Breast epithelium (tissue), 4 donors: ENCODE measurements at regions not wholly inside any gene's neighbourhood (a gene's known extent, or its start where the extent isn't known, plus 50 kb on each side); places are given as distances from the start of the nearest gene placed in this dataset.

Source experiments
- DNase-seq, 2 donors: peaks; one replicate each; pipeline ENCODE4 v3.0.0-alpha.2; 2019; ENCODE audit warnings: low spot score in 2 of 2
- H3K27ac ChIP-seq, 2 donors: fragments of 200-600 bp; sonication (generic) in 1 of 2; one replicate each; pipeline ENCODE4 v1.5.1; 2016 to 2019; ENCODE audit warnings: mild to moderate bottlenecking in 1 of 2
- H3K27me3 ChIP-seq, 2 donors: fragments of 200-600 bp; sonication (generic) in 1 of 2; one replicate each; pipeline versions ENCODE4 v1.5.1 to v1.6.0; 2017 to 2019; ENCODE audit warnings: control low read depth in 1 of 2, mild to moderate bottlenecking in 1 of 2
- H3K36me3 ChIP-seq: fragments of 200-600 bp; one replicate; pipeline ENCODE4 v1.5.1; 2019
- H3K4me1 ChIP-seq, 2 donors: fragments of 200-600 bp; sonication (generic); one replicate each; pipeline ENCODE4 v1.5.1; 2016 to 2019; ENCODE audit warnings: control low read depth in 1 of 2
- H3K4me3 ChIP-seq, 3 donors: fragments of 200-600 bp; sonication (generic); 1 replicate in 2 of 3; 2 replicates in 1 of 3; pipeline ENCODE4 v1.5.1; 2016 to 2019; ENCODE audit warnings: mild to moderate bottlenecking in 3 of 3, moderate library complexity in 2 of 3
- H3K9me3 ChIP-seq, 2 donors: fragments of 200-600 bp; sonication (generic) in 1 of 2; one replicate each; pipeline ENCODE4 v1.5.1; 2016 to 2019; ENCODE audit warnings: control low read depth in 1 of 2
- POLR2A ChIP-seq: fragments of 450-650 bp; IDR thresholded peaks from one replicate; pipeline ENCODE4 v1.6.1; 2016; ENCODE audit warnings: antibody characterized with exemption, mild to moderate bottlenecking, moderate library complexity
- POLR2AphosphoS5 ChIP-seq, 3 donors: sonication (generic); formaldehyde crosslinking; IDR thresholded peaks; one replicate each; pipeline ENCODE4 v1.6.1; 2017; ENCODE audit warnings: antibody characterized with exemption in 3 of 3
- intact Hi-C: fragments of 100-400 bp; cut with DNase I; formaldehyde crosslinking; loops from one replicate; pipeline ENCODE4 v1.15.1; 2023; ENCODE audit warnings: low total_unique reads
- TF ChIP-seq, protein P1 (sequence below), 3 donors: fragments of 450-650 bp; IDR thresholded peaks; one replicate each; pipeline ENCODE4 v1.5.1; 2016 to 2017; ENCODE audit warnings: antibody characterized with exemption in 3 of 3, mild to moderate bottlenecking in 3 of 3, moderate library complexity in 3 of 3

DNA sequence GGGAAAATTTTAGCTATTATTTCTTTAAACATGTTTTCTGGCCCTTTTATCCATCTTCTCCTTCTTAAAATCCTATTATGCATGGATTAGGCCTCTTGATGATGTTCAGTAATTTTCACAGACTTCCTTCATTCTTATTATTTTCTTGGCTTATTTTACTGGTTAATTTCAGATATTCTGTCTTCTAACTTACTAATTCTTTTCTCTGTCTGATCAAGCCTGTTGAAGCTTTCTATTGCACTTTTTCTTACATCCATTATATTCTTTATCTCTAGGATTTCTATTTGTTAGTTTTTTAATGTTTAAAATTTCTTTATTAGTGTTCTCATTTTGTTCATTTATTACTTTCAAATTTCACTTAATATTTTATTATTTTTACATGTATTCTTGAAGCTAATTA lies 105.3 kb upstream of the GALNT13 start:
- Histone ChIP-seq H3K4me3 (no peak overlapping the region), H3K9me3 (peaks cover 24 to 59% of the 10 kb centered on the region in 2 donors), H3K27me3 (no peaks in the 10 kb centered on the region), H3K27ac (no peak overlapping the region), H3K4me1 (no peaks in the 10 kb centered on the region), H3K36me3 (peaks cover 5% of the 10 kb centered on the region)
- TF ChIP-seq, protein P1, sequence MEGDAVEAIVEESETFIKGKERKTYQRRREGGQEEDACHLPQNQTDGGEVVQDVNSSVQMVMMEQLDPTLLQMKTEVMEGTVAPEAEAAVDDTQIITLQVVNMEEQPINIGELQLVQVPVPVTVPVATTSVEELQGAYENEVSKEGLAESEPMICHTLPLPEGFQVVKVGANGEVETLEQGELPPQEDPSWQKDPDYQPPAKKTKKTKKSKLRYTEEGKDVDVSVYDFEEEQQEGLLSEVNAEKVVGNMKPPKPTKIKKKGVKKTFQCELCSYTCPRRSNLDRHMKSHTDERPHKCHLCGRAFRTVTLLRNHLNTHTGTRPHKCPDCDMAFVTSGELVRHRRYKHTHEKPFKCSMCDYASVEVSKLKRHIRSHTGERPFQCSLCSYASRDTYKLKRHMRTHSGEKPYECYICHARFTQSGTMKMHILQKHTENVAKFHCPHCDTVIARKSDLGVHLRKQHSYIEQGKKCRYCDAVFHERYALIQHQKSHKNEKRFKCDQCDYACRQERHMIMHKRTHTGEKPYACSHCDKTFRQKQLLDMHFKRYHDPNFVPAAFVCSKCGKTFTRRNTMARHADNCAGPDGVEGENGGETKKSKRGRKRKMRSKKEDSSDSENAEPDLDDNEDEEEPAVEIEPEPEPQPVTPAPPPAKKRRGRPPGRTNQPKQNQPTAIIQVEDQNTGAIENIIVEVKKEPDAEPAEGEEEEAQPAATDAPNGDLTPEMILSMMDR (IDR thresholded peaks at IDR 0.05): no peak
- TF ChIP-seq POLR2AphosphoS5 (IDR thresholded peaks at IDR 0.05) (no peak), POLR2A (no peak)
- intact Hi-C loops: no loop called here
- DNase-seq: no peak

- no peaks in the 10 kb centered on the region for H3K27me3 ChIP-seq
- no peak for TF ChIP-seq POLR2AphosphoS5 (IDR thresholded peaks at IDR 0.05)
- no peak for TF ChIP-seq POLR2A
- TF ChIP-seq, protein P1 (IDR thresholded peaks at IDR 0.05): no peak
- H3K9me3 ChIP-seq: peaks cover 12 to 45% of the 10 kb centered on the region in 2 donors
- DNase-seq: no peak
- H3K4me3 ChIP-seq: no peak overlapping the region
- peaks cover 5% of the 10 kb centered on the region for H3K36me3 ChIP-seq
- H3K27ac ChIP-seq: no peak overlapping the region
- no peaks in the 10 kb centered on the region for H3K4me1 ChIP-seq
- intact Hi-C loops: no loop called here
Measured at GRCh38 chr2:153770359-153770991, 101.2 kb upstream of the GALNT13 start.

DNA sequence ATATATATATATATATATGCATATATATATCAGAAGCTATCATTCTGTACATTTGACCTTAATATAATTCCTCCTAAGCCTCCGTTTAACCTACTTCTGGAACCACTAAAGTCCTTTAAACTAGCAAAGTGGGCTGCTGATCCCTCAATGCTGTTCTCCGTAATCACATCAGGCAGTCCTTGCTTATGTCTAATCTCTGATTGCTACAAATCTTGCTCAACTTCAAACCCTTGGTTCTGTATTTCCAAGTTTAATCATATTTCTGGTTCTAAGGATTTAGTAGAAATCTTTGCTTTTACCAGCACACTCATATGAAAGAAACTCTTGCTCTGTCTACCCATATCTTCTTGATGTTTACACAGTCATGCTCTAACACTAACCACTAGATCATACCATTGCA lies 91.5 kb upstream of the GALNT13 start:
- no peaks in the 10 kb centered on the region for H3K36me3 ChIP-seq
- no peaks in the 10 kb centered on the region for H3K27me3 ChIP-seq
- TF ChIP-seq, protein P1 (IDR thresholded peaks at IDR 0.05): no peak
- TF ChIP-seq POLR2AphosphoS5 (IDR thresholded peaks at IDR 0.05) (no peak), POLR2A (no peak)
- no peak for DNase-seq
- intact Hi-C loops: no loop called here
- no peak overlapping the region for H3K4me3 ChIP-seq
- H3K27ac ChIP-seq: no peak overlapping the region
- no peaks in the 10 kb centered on the region for H3K4me1 ChIP-seq
- H3K9me3 ChIP-seq: no peaks in the 10 kb centered on the region

DNA sequence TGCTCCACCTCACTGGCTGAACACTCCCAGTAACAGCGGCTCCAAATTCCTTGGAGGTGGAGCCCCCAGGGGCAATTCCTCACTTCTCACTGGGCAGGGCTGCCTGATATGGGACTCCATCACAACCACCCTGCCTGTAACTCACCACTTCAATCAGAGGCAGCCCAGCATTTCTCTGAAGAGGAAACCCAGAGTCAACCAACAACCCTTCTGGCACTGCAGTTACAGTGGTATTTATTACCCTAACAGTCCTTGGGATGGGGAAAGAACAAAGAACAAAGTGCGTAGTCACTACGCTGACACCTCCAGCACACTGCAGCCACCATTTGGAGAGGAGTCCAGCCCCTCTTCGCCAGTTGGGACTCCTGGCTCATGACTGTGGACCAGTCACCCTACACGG lies 85.7 kb upstream of the GALNT13 start:
- no peak overlapping the region for H3K4me3 ChIP-seq
- H3K27ac ChIP-seq: no peak overlapping the region
- H3K36me3 ChIP-seq: no peaks in the 10 kb centered on the region
- intact Hi-C loops: no loop called here
- H3K27me3 ChIP-seq: no peaks in the 10 kb centered on the region
- TF ChIP-seq POLR2AphosphoS5 (IDR thresholded peaks at IDR 0.05) (no peak), POLR2A (no peak)
- TF ChIP-seq, protein P1 (IDR thresholded peaks at IDR 0.05): no peak
- H3K9me3 ChIP-seq: peaks cover 0 to 4% of the 10 kb centered on the region in 2 donors
- no peaks in the 10 kb centered on the region for H3K4me1 ChIP-seq
- no peak for DNase-seq

DNA sequence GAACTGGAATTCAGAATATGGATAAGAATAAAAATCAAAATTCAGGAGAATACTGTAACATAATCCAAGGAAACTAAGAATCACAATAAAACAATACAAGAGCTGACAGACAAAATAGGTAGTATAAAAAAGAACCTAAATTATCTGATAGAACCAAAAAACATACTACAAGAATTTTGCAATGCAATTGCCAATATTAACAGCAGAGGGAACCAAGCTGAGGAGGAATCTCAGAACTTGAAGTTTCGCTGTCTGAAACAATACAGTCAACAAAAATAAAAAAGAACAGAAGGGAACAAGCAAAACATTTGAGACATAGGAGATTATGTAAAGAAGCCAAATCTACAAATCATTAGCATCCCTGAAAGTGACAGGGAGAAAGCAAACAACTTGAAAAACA lies 84.1 kb upstream of the GALNT13 start:
- Histone ChIP-seq H3K4me1 (no peaks in the 10 kb centered on the region), H3K27ac (no peak overlapping the region), H3K36me3 (no peaks in the 10 kb centered on the region), H3K9me3 (peaks cover 0 to 14% of the 10 kb centered on the region in 2 donors), H3K27me3 (no peaks in the 10 kb centered on the region), H3K4me3 (no peak overlapping the region)
- intact Hi-C loops: no loop called here
- TF ChIP-seq POLR2A (no peak), POLR2AphosphoS5 (IDR thresholded peaks at IDR 0.05) (no peak)
- TF ChIP-seq, protein P1 (IDR thresholded peaks at IDR 0.05): no peak
- DNase-seq: no peak
